ENCODE measurements at regions not wholly inside any gene's neighbourhood (a gene's known extent, or its start where the extent isn't known, plus 50 kb on each side); places are given as distances from the start of the nearest gene placed in this dataset.

DNA sequence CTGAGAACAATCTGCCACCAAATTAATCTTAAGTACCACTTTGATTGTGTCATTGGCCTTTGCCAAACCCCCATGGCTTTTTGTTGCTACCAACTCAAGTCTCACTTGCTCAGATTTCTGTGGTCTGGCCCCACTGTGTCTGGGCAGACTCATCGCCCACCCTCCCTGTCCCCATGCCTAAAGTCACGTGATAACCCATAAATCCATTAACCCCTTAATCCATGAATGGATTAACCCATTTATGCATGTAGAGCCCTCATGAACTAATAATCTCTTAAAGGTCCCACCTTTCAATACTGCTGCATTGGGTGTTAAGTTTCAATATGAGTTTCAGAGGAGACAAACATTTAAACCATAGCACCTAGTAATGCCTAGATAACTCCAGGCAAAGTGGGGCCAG, 78.5 kb upstream of the BLTP1 start:
- Mint-ChIP-seq H3K27me3 (ENCODE audit: low read depth) (peaks cover 23% of the 10 kb centered on the region), H3K9me3 (ENCODE audit: low read depth) (no peaks in the 10 kb centered on the region), H3K27ac (ENCODE audit: unreplicated experiment) (no peak overlapping the region), H3K4me3 (ENCODE audit: unreplicated experiment) (no peak overlapping the region), H3K36me3 (ENCODE audit: low read depth) (no peaks in the 10 kb centered on the region), H3K4me1 (ENCODE audit: low read depth) (peaks cover 3% of the 10 kb centered on the region)
- DNase-seq (ENCODE audit: low spot score): no peak
- TF ChIP-seq, protein P1, sequence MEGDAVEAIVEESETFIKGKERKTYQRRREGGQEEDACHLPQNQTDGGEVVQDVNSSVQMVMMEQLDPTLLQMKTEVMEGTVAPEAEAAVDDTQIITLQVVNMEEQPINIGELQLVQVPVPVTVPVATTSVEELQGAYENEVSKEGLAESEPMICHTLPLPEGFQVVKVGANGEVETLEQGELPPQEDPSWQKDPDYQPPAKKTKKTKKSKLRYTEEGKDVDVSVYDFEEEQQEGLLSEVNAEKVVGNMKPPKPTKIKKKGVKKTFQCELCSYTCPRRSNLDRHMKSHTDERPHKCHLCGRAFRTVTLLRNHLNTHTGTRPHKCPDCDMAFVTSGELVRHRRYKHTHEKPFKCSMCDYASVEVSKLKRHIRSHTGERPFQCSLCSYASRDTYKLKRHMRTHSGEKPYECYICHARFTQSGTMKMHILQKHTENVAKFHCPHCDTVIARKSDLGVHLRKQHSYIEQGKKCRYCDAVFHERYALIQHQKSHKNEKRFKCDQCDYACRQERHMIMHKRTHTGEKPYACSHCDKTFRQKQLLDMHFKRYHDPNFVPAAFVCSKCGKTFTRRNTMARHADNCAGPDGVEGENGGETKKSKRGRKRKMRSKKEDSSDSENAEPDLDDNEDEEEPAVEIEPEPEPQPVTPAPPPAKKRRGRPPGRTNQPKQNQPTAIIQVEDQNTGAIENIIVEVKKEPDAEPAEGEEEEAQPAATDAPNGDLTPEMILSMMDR (IDR thresholded peaks at IDR 0.05): no peak

DNA sequence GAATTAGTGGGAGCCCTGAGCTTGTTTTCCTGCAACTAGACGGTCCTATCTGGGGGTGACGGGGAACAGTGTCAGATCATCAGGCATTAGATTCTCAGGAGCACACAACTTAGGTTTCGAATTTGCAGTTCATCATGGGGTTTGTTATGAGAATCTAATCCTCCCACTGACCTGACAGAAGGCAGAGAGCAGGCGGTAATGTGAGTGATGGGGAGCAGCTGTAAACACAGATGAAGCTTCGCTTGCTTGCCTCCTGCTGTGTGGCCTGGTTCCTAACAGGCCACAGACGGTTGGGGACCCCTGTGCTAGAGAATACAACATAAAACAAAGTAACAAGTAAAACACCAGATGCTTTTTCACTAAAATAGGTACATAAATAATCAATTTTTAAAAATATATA, 86.2 kb upstream of the BLTP1 start:
- Mint-ChIP-seq H3K27ac (ENCODE audit: unreplicated experiment) (no peak overlapping the region), H3K27me3 (ENCODE audit: low read depth) (peaks cover 11% of the 10 kb centered on the region), H3K9me3 (ENCODE audit: low read depth) (no peaks in the 10 kb centered on the region), H3K4me1 (ENCODE audit: low read depth) (no peaks in the 10 kb centered on the region), H3K4me3 (ENCODE audit: unreplicated experiment) (no peak overlapping the region), H3K36me3 (ENCODE audit: low read depth) (no peaks in the 10 kb centered on the region)
- DNase-seq (ENCODE audit: low spot score): no peak
- TF ChIP-seq, protein P1 (IDR thresholded peaks at IDR 0.05): no peak

DNA sequence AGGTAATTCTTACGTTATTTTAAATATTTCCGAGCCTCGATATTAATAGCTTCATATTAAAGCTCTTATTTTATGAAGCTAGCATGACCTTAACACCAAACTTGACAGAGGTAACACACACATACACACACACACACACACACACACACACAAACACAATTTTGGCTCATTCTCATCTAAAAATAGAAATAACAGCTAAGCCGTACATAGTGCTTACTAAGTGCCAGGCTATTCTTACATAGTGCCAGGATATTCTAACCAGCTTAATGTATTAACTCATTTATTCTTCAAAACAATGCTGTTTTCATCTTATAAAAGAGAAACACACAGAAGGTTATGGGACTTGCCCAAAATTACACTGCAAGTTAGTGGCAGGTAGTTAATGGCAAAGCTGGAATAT, 87.0 kb upstream of the BLTP1 start:
- Mint-ChIP-seq H3K9me3 (ENCODE audit: low read depth) (no peaks in the 10 kb centered on the region), H3K36me3 (ENCODE audit: low read depth) (no peaks in the 10 kb centered on the region), H3K27me3 (ENCODE audit: low read depth) (peaks cover 11% of the 10 kb centered on the region), H3K27ac (ENCODE audit: unreplicated experiment) (no peak overlapping the region), H3K4me1 (ENCODE audit: low read depth) (no peaks in the 10 kb centered on the region), H3K4me3 (ENCODE audit: unreplicated experiment) (no peak overlapping the region)
- TF ChIP-seq, protein P1 (IDR thresholded peaks at IDR 0.05): no peak
- DNase-seq (ENCODE audit: low spot score): no peak

DNA sequence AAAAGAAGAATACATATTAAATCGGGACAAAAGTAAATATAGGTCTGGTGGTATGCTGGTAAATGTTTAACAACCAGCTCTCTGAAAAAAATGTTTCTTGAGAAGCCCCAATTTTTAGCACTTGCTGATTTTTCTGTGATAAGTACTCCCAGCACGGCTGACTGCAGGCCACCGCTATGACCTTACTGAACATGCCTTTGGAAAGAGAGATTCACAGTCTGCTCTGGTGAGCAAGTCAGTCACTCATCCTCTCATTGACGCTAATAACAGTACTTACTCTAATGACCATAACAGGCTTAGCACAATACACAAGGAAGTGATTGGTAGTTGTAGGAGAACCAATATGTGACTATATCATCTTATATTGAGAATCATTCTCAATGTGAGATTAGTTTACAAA, 98.9 kb upstream of the BLTP1 start:
- DNase-seq (ENCODE audit: low spot score): no peak
- TF ChIP-seq, protein P1 (IDR thresholded peaks at IDR 0.05): no peak
- Mint-ChIP-seq H3K9me3 (ENCODE audit: low read depth) (peaks cover 3% of the 10 kb centered on the region), H3K36me3 (ENCODE audit: low read depth) (no peaks in the 10 kb centered on the region), H3K27ac (ENCODE audit: unreplicated experiment) (no peak overlapping the region), H3K27me3 (ENCODE audit: low read depth) (no peaks in the 10 kb centered on the region), H3K4me3 (ENCODE audit: unreplicated experiment) (no peak overlapping the region), H3K4me1 (ENCODE audit: low read depth) (peaks cover 3% of the 10 kb centered on the region)

DNA sequence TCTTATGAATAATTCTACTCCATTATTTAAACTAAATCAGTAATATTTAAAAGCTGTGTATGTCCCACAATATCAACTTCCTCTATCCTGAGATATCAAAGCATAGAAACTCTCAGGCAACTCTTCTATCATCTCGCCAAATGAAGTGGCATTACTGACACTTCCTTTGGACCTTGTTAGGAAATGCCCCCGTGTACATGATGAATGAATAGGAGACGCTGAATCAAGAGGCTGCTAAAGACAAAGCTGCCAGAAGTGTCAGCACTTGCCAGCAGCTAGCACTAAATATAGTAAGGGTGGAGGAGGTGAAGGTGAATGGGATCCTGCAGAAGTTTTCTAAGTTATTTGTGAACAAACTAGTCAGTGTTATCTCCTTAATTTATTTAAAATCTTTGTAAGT, 99.5 kb upstream of the BLTP1 start:
- Mint-ChIP-seq H3K4me3 (ENCODE audit: unreplicated experiment) (no peak overlapping the region), H3K9me3 (ENCODE audit: low read depth) (peaks cover 3% of the 10 kb centered on the region), H3K4me1 (ENCODE audit: low read depth) (peaks cover 3% of the 10 kb centered on the region), H3K27ac (ENCODE audit: unreplicated experiment) (no peak overlapping the region), H3K36me3 (ENCODE audit: low read depth) (no peaks in the 10 kb centered on the region), H3K27me3 (ENCODE audit: low read depth) (no peaks in the 10 kb centered on the region)
- DNase-seq (ENCODE audit: low spot score): no peak
- TF ChIP-seq, protein P1 (IDR thresholded peaks at IDR 0.05): no peak
